H1 (cell line): ENCODE measurements at regions not wholly inside any gene's neighbourhood (a gene's known extent, or its start where the extent isn't known, plus 50 kb on each side); places are given as distances from the start of the nearest gene placed in this dataset.

Experiments used
- CTCF ChIA-PET: fragments of 300-600 bp; sonication (Branson Sonifier 250); formaldehyde crosslinking; loops from one replicate; lab custom pipeline; 2021; ENCODE audit not compliant: partially characterized antibody; lab: Charles Lee
- POLR2A ChIA-PET: fragments of 300-600 bp; sonication (Branson Sonifier 250); formaldehyde crosslinking; loops from one replicate; lab custom pipeline; 2021; ENCODE audit warnings: inconsistent platforms; ENCODE audit not compliant: partially characterized antibody; lab: Charles Lee
- DNase-seq, 2 experiments: peaks; one replicate each; pipeline versions ENCODE4 v3.0.0 to v3.0.0-alpha.2; 2010 to 2022; ENCODE audit warnings: low spot score in 2 of 2, low read depth in 1 of 2, mixed read lengths in 1 of 2
- FAIRE-seq: peaks from 2 replicates; lab custom pipeline; 2011; peaks lifted over from hg19 to GRCh38; lab: Jason Lieb, UNC
- H2AFZ ChIP-seq: 2 replicates; pipeline ENCODE4 v1.8.1; 2012; ENCODE audit warnings: low read length, inconsistent platforms
- H2AK5ac ChIP-seq: 2 replicates; pipeline ENCODE4 v1.6.1; 2013; ENCODE audit warnings: low read depth, low read length
- H2BK120ac ChIP-seq: replicated peaks from 2 replicates; pipeline ENCODE3; 2013; ENCODE audit warnings: low read depth, low read length, inconsistent platforms
- H2BK12ac ChIP-seq: 2 replicates; pipeline ENCODE4 v1.6.1; 2013; ENCODE audit warnings: low read depth, low read length
- H2BK15ac ChIP-seq: 2 replicates; pipeline ENCODE4 v1.6.1; 2013; ENCODE audit warnings: low read length
- H2BK20ac ChIP-seq: 2 replicates; pipeline ENCODE4 v1.6.1; 2013; ENCODE audit warnings: low read length
- H2BK5ac ChIP-seq: 2 replicates; pipeline ENCODE4 v1.6.1; 2013; ENCODE audit warnings: low read depth, low read length
- H3K14ac ChIP-seq: 2 replicates; pipeline ENCODE4 v1.6.1; 2013; ENCODE audit warnings: inconsistent platforms; ENCODE audit not compliant: insufficient read length
- H3K18ac ChIP-seq: 2 replicates; pipeline ENCODE4 v1.6.1; 2013; ENCODE audit warnings: low read length; ENCODE audit errors: extremely low read depth
- H3K23ac ChIP-seq: 2 replicates; pipeline ENCODE4 v1.6.1; 2013; ENCODE audit warnings: inconsistent platforms; ENCODE audit not compliant: insufficient read length
- H3K23me2 ChIP-seq: 2 replicates; pipeline ENCODE4 v1.6.1; 2013; ENCODE audit warnings: low read depth, low read length
- H3K27ac ChIP-seq: 2 replicates; pipeline ENCODE4 v1.6.1; 2011; ENCODE audit warnings: low read depth, low read length, inconsistent platforms
- H3K27me3 ChIP-seq, 4 experiments: replicated peaks in 1 of 4; 1 replicate in 1 of 4; 2 replicates in 3 of 4; pipeline versions ENCODE4 v1.6.1 to v1.8.1; 2011 to 2013; ENCODE audit warnings: low read length in 3 of 4, mild to moderate bottlenecking in 3 of 4, inconsistent platforms in 2 of 4, mixed read lengths in 2 of 4, moderate library complexity in 1 of 4; ENCODE audit not compliant: control insufficient read depth in 3 of 4, insufficient read depth in 3 of 4; ENCODE audit errors: extremely low read depth in 1 of 4
- H3K36me3 ChIP-seq, 4 experiments: 2 replicates each; pipeline versions ENCODE4 v1.6.1 to v1.8.1; 2011 to 2013; ENCODE audit warnings: mild to moderate bottlenecking in 4 of 4, low read length in 3 of 4, moderate library complexity in 2 of 4, control low read depth in 1 of 4, inconsistent platforms in 1 of 4; ENCODE audit not compliant: insufficient read depth in 4 of 4, control insufficient read depth in 2 of 4
- H3K4ac ChIP-seq: replicated peaks from 2 replicates; pipeline ENCODE3; 2013; ENCODE audit warnings: low read length, low read depth, mixed read lengths, inconsistent platforms; ENCODE audit not compliant: insufficient read length
- H3K4me1 ChIP-seq, 4 experiments: replicated peaks in 1 of 4; 1 replicate in 1 of 4; 2 replicates in 3 of 4; pipeline versions ENCODE4 v1.6.1 to v1.8.1; 2011 to 2013; ENCODE audit warnings: low read length in 3 of 4, inconsistent platforms in 2 of 4, mixed read lengths in 1 of 4; ENCODE audit not compliant: insufficient read depth in 4 of 4, control insufficient read depth in 3 of 4
- H3K4me2 ChIP-seq, 2 experiments: 2 replicates each; pipeline versions ENCODE4 v1.6.1 to v1.8.1; 2011 to 2013; ENCODE audit warnings: low read depth in 2 of 2, low read length in 2 of 2, control low read depth in 1 of 2, inconsistent platforms in 1 of 2, mild to moderate bottlenecking in 1 of 2; ENCODE audit not compliant: insufficient read depth in 1 of 2
- H3K4me3 ChIP-seq, 4 experiments: fragments of 200-600, 300-600 bp in 1 of 4; sonication (generic), shearing (Covaris generic), sonication (Bioruptor Twin) in 1 of 4; 2 replicates each; pipeline versions ENCODE4 v1.5.1 to v1.8.1; 2011 to 2016; ENCODE audit warnings: low read length in 4 of 4, low read depth in 3 of 4, control low read depth in 2 of 4, inconsistent platforms in 2 of 4, mild to moderate bottlenecking in 2 of 4, mixed read lengths in 1 of 4, moderate library complexity in 1 of 4; ENCODE audit not compliant: insufficient read depth in 2 of 4; ENCODE audit errors: extremely low read depth in 1 of 4
- H3K56ac ChIP-seq: replicated peaks from 2 replicates; pipeline ENCODE3; 2013; ENCODE audit warnings: low read depth, mild to moderate bottlenecking, mixed read lengths, low read length, inconsistent platforms; ENCODE audit not compliant: insufficient read length
- H3K79me1 ChIP-seq: 2 replicates; pipeline ENCODE4 v1.6.1; 2013; ENCODE audit warnings: low read depth, low read length, control low read depth
- H3K79me2 ChIP-seq, 2 experiments: 2 replicates each; pipeline versions ENCODE4 v1.6.1 to v1.8.1; 2012 to 2013; ENCODE audit warnings: low read length in 2 of 2, mild to moderate bottlenecking in 2 of 2, inconsistent platforms in 1 of 2; ENCODE audit not compliant: insufficient read depth in 2 of 2, control insufficient read depth in 1 of 2
- H3K9ac ChIP-seq, 4 experiments: replicated peaks in 1 of 4; 1 replicate in 1 of 4; 2 replicates in 3 of 4; pipeline versions ENCODE4 v1.6.1 to v1.8.1; 2011 to 2013; ENCODE audit warnings: low read depth in 3 of 4, low read length in 3 of 4, control low read depth in 2 of 4, mild to moderate bottlenecking in 2 of 4, moderate library complexity in 2 of 4, inconsistent platforms in 1 of 4; ENCODE audit errors: extremely low read depth in 1 of 4
- H3K9me3 ChIP-seq, 2 experiments: 2 replicates each; pipeline versions ENCODE4 v1.6.1 to v1.8.1; 2012 to 2013; ENCODE audit warnings: mild to moderate bottlenecking in 2 of 2, moderate library complexity in 2 of 2, control low read depth in 1 of 2, inconsistent platforms in 1 of 2, low read depth in 1 of 2, low read length in 1 of 2, mixed read lengths in 1 of 2; ENCODE audit not compliant: insufficient read depth in 2 of 2
- H4K20me1 ChIP-seq, 2 experiments: replicated peaks in 1 of 2; 2 replicates each; pipeline versions ENCODE3 to v1.8.1; 2011 to 2013; ENCODE audit warnings: inconsistent platforms in 2 of 2, low read length in 2 of 2, mild to moderate bottlenecking in 1 of 2; ENCODE audit not compliant: insufficient read depth in 2 of 2, control insufficient read depth in 1 of 2
- H4K5ac ChIP-seq: 2 replicates; pipeline ENCODE4 v1.6.1; 2013; ENCODE audit warnings: low read length, low read depth, mixed read lengths, inconsistent platforms; ENCODE audit not compliant: insufficient read length
- H4K8ac ChIP-seq: 2 replicates; pipeline ENCODE4 v1.8.0; 2013; ENCODE audit warnings: mild to moderate bottlenecking, moderate library complexity, low read length, inconsistent platforms; ENCODE audit not compliant: insufficient read depth; ENCODE audit errors: extremely low read depth
- H4K91ac ChIP-seq: replicated peaks from 2 replicates; pipeline ENCODE3; 2013; ENCODE audit warnings: low read length, mixed read lengths, inconsistent platforms; ENCODE audit not compliant: insufficient read length
- JUND ChIP-seq: IDR thresholded peaks from 2 replicates; pipeline ENCODE4 v1.6.1; 2011; ENCODE audit warnings: mild to moderate bottlenecking, improper control_type of control experiment, low read length
- MAFK ChIP-seq: IDR thresholded peaks from 2 replicates; pipeline ENCODE4 v1.6.1; 2012; ENCODE audit warnings: low read depth, mild to moderate bottlenecking, improper control_type of control experiment, low read length
- NRF1 ChIP-seq: IDR thresholded peaks from 2 replicates; pipeline ENCODE4 v1.6.1; 2011; ENCODE audit warnings: mild to moderate bottlenecking, low read depth, low read length, improper control_type of control experiment
- SIN3A ChIP-seq, 2 experiments: IDR thresholded peaks in 1 of 2; conservative IDR thresholded peaks in 1 of 2; 2 replicates each; pipeline ENCODE4 v1.6.1; 2011 to 2012; ENCODE audit warnings: low read length in 2 of 2, improper control_type of control experiment in 1 of 2, low read depth in 1 of 2, mild to moderate bottlenecking in 1 of 2
- WGBS, 2 experiments: shearing (Covaris generic) in 1 of 2; methylation state at CpG; one replicate each; pipeline versions ENCODE4 v1.1.6 to v1.1.7; 2013 to 2015; ENCODE audit warnings: low lambda C conversion rate in 2 of 2, mixed read lengths in 2 of 2, inconsistent platforms in 1 of 2, low coverage in 1 of 2, missing lambda C conversion rate in 1 of 2; ENCODE audit not compliant: insufficient replicate concordance in 2 of 2, insufficient coverage in 1 of 2, insufficient read length in 1 of 2; ENCODE audit errors: extremely low coverage in 1 of 2, missing lambda C conversion rate in 1 of 2; 5-methylcytosine and 5-hydroxymethylcytosine counted together
- TF ChIP-seq, protein P1 (sequence below), 3 experiments: IDR thresholded peaks; 1 replicate in 2 of 3; 2 replicates in 1 of 3; pipeline versions ENCODE4 v1.5.1 to v1.6.1; 2011; ENCODE audit warnings: low read length in 3 of 3, mild to moderate bottlenecking in 3 of 3, inconsistent platforms in 2 of 3, low read depth in 1 of 3, moderate library complexity in 1 of 3; ENCODE audit not compliant: insufficient read depth in 1 of 3; ENCODE audit errors: control extremely low read depth in 1 of 3
- TF ChIP-seq, protein P2 (sequence below): IDR thresholded peaks from 2 replicates; pipeline ENCODE4 v1.6.1; 2011; ENCODE audit warnings: low read length, improper control_type of control experiment

DNA sequence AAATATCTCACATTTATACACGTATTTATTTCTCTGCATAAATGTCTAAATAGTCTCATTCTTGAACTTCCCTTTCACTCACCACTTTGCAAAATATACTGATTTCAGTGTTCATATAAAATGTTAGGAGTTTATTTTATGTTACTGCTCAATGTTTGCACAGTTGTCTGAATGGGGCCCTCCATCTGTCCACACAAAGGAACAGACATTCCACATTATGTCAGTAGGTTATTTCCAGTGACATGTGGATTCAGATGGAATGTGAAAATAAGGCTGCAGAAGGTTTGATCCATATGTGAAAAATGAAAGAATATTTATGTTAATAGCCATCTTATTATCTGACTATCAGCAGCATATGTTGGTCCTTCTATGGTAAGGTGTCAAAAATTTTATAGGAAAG lies 994.4 kb upstream of the SEL1L start:
- Histone ChIP-seq H2BK15ac (no peak overlapping the region), H2AK5ac (no peak overlapping the region), H2BK12ac (no peak overlapping the region), H3K79me2 (no peaks in the 10 kb centered on the region), H3K27me3 (no peaks in the 10 kb centered on the region), H2AFZ (no peak overlapping the region), H4K8ac (no peak overlapping the region), H3K36me3 (no peaks in the 10 kb centered on the region), H3K23me2 (peaks cover 2% of the 10 kb centered on the region; the same call in 1 of the 2 replicates), H4K91ac (no peak overlapping the region), H3K9me3 (no peaks in the 10 kb centered on the region), H3K56ac (no peak overlapping the region), H3K9ac (no peak overlapping the region), H2BK20ac (no peak overlapping the region), H2BK5ac (no peak overlapping the region), H3K4me1 (no peaks in the 10 kb centered on the region), H2BK120ac (no peak overlapping the region), H3K18ac (no peak overlapping the region), H3K23ac (no peak overlapping the region), H3K14ac (no peak overlapping the region), H3K4ac (no peak overlapping the region), H3K4me3 (no peak overlapping the region), H3K27ac (no peak overlapping the region), H4K5ac (no peak overlapping the region), H3K79me1 (no peaks in the 10 kb centered on the region), H4K20me1 (no peaks in the 10 kb centered on the region), H3K4me2 (no peak overlapping the region)
- no peak for FAIRE-seq
- no peak for DNase-seq
- CTCF ChIA-PET, result no interaction called here
- POLR2A ChIA-PET, result no interaction called here
- TF ChIP-seq MAFK, result no peak
- TF ChIP-seq, protein P1, sequence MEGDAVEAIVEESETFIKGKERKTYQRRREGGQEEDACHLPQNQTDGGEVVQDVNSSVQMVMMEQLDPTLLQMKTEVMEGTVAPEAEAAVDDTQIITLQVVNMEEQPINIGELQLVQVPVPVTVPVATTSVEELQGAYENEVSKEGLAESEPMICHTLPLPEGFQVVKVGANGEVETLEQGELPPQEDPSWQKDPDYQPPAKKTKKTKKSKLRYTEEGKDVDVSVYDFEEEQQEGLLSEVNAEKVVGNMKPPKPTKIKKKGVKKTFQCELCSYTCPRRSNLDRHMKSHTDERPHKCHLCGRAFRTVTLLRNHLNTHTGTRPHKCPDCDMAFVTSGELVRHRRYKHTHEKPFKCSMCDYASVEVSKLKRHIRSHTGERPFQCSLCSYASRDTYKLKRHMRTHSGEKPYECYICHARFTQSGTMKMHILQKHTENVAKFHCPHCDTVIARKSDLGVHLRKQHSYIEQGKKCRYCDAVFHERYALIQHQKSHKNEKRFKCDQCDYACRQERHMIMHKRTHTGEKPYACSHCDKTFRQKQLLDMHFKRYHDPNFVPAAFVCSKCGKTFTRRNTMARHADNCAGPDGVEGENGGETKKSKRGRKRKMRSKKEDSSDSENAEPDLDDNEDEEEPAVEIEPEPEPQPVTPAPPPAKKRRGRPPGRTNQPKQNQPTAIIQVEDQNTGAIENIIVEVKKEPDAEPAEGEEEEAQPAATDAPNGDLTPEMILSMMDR (IDR thresholded peaks at IDR 0.05; ENCODE audit: control extremely low read depth in 1 of 3, insufficient read depth in 1 of 3, low read depth in 1 of 3, low read length in 3 of 3), result no peak
- TF ChIP-seq JUND, result no peak
- TF ChIP-seq, protein P2, sequence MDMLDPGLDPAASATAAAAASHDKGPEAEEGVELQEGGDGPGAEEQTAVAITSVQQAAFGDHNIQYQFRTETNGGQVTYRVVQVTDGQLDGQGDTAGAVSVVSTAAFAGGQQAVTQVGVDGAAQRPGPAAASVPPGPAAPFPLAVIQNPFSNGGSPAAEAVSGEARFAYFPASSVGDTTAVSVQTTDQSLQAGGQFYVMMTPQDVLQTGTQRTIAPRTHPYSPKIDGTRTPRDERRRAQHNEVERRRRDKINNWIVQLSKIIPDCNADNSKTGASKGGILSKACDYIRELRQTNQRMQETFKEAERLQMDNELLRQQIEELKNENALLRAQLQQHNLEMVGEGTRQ, result no peak
- no peak for TF ChIP-seq SIN3A (conservative IDR thresholded peaks at IDR 0.05 in 1 of 2, IDR thresholded peaks at IDR 0.05 in 1 of 2; ENCODE audit: low read depth in 1 of 2, low read length in 2 of 2)
- TF ChIP-seq NRF1, result no peak
- WGBS, 2 experiments, result 100% methylated on average over 1 of the region's 1 CpG; no CpG with 5 or more reads in 1 of the 2 experiments
